ACC112 (cell line): ENCODE measurements at regions not wholly inside any gene's neighbourhood (a gene's known extent, or its start where the extent isn't known, plus 50 kb on each side); places are given as distances from the start of the nearest gene placed in this dataset.
"Not testable (repeated sequence)": the region's sequence is repeated elsewhere in the genome, so short reads cannot be mapped to it uniquely, and the experiment has no call there.

Experiments used
- H2AFZ ChIP-seq: fragments of 200-600 bp; sonication (generic); one replicate; pipeline ENCODE4 v1.6.0; 2017; ENCODE audit warnings: antibody characterized with exemption, low read length; ENCODE audit not compliant: unreplicated experiment
- H3K27ac ChIP-seq: fragments of 200-600 bp; sonication (generic); 2 replicates; pipeline ENCODE4 v1.5.1; 2014; ENCODE audit warnings: low read depth, mild to moderate bottlenecking, antibody characterized with exemption, low read length, moderate library complexity
- H3K27me3 ChIP-seq: fragments of 200-600 bp; sonication (generic); 2 replicates; pipeline ENCODE4 v1.6.1; 2014; ENCODE audit warnings: mild to moderate bottlenecking, antibody characterized with exemption, low read length, moderate library complexity, mixed read lengths; ENCODE audit not compliant: insufficient read depth
- H3K36me3 ChIP-seq: fragments of 200-600 bp; sonication (generic); 2 replicates; pipeline ENCODE4 v1.6.1; 2016; ENCODE audit warnings: mild to moderate bottlenecking, antibody characterized with exemption, low read length, moderate library complexity, mixed read lengths; ENCODE audit not compliant: insufficient read depth
- H3K4me1 ChIP-seq: fragments of 200-600 bp; sonication (generic); one replicate; pipeline ENCODE4 v1.6.1; 2016; ENCODE audit warnings: low read length, mixed read lengths; ENCODE audit not compliant: insufficient read depth, unreplicated experiment, control insufficient read depth
- H3K4me3 ChIP-seq: fragments of 200-600 bp; sonication (generic); 2 replicates; pipeline ENCODE4 v1.5.1; 2014; ENCODE audit warnings: mild to moderate bottlenecking, low read depth, low read length
- H3K79me2 ChIP-seq: fragments of 200-600 bp; sonication (generic); one replicate; pipeline ENCODE4 v1.6.0; 2016; ENCODE audit warnings: low read length; ENCODE audit not compliant: control insufficient read depth, unreplicated experiment, insufficient read depth

GRCh38 chr1:204777591-204777990 lies 92.1 kb upstream of the LRRN2 start:
- H3K27ac ChIP-seq = no peak overlapping the region
- H2AFZ ChIP-seq = no peak overlapping the region
- no peak overlapping the region for H3K4me3 ChIP-seq
- no peaks in the 10 kb centered on the region for H3K36me3 ChIP-seq
- peaks cover 76% of the 10 kb centered on the region for H3K27me3 ChIP-seq
- H3K79me2 ChIP-seq = no peaks in the 10 kb centered on the region
- H3K4me1 ChIP-seq = peaks cover 3% of the 10 kb centered on the region

DNA sequence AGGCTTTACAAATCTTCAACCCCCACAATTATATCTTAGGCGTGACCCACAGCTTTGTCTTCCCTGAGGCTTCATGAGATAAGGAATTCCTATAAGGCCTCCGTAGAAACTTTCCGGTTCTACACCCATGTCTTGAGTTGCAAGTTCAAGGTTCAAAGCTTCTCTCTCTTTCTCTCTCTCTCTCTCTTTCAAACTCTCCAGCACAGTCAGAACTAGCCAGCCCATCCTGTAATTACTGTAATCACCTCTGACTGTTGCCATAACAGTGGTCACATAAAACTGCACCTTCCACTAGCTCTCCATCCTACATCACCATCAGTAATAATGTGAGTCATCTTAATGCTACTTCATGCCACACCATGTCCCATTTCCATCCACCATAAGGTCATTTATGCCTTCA lies 90.0 kb upstream of the NFASC start:
- H3K27ac ChIP-seq = no peak overlapping the region
- peaks cover 49% of the 10 kb centered on the region for H3K27me3 ChIP-seq

GRCh38 chr1:204782118-204782700 lies 88.5 kb upstream of the NFASC start:
- Histone ChIP-seq H3K79me2 (no peaks in the 10 kb centered on the region), H3K27ac (no peak overlapping the region), H2AFZ (no peak overlapping the region), H3K27me3 (peaks cover 48% of the 10 kb centered on the region), H3K4me3 (no peak overlapping the region), H3K4me1 (peaks cover 4% of the 10 kb centered on the region), H3K36me3 (no peaks in the 10 kb centered on the region)

More for the DNA sequence above, 90.0 kb upstream of the NFASC start:
- Histone ChIP-seq H3K36me3 (no peaks in the 10 kb centered on the region), H3K4me1 (peaks cover 4% of the 10 kb centered on the region), H3K79me2 (no peaks in the 10 kb centered on the region), H2AFZ (no peak overlapping the region), H3K4me3 (no peak overlapping the region)

GRCh38 chr1:204785023-204785422 lies 85.6 kb upstream of the NFASC start:
- not testable (repeated sequence) for H3K4me1 ChIP-seq, H3K36me3 ChIP-seq, H3K4me3 ChIP-seq, H2AFZ ChIP-seq, H3K27ac ChIP-seq, H3K79me2 ChIP-seq
- peaks cover 58% of the 10 kb centered on the region for H3K27me3 ChIP-seq

DNA sequence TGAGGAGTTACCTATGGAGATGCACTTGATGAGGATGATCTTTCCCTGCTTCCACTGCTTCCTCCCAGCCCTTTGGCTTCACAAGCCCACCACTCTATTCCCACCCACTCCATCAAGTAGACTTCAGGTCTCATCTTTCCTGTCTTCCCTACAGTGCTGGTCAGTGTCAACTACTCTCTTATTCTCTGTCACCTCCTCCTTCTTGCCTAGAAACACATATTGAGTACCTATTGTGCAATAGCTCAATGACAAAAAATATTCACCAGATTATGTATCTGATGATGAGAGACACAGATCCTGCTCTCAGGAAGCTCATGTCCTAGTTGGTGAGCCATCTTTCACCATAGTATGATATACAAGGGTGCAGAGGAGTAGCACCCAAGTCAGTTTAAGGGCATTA lies 82.2 kb upstream of the NFASC start:
- no peaks in the 10 kb centered on the region for H3K79me2 ChIP-seq
- H3K36me3 ChIP-seq = no peaks in the 10 kb centered on the region
- no peak overlapping the region for H2AFZ ChIP-seq
- no peaks in the 10 kb centered on the region for H3K4me1 ChIP-seq
- H3K27ac ChIP-seq = no peak overlapping the region
- H3K27me3 ChIP-seq = peaks cover 64% of the 10 kb centered on the region
- no peak overlapping the region for H3K4me3 ChIP-seq

DNA sequence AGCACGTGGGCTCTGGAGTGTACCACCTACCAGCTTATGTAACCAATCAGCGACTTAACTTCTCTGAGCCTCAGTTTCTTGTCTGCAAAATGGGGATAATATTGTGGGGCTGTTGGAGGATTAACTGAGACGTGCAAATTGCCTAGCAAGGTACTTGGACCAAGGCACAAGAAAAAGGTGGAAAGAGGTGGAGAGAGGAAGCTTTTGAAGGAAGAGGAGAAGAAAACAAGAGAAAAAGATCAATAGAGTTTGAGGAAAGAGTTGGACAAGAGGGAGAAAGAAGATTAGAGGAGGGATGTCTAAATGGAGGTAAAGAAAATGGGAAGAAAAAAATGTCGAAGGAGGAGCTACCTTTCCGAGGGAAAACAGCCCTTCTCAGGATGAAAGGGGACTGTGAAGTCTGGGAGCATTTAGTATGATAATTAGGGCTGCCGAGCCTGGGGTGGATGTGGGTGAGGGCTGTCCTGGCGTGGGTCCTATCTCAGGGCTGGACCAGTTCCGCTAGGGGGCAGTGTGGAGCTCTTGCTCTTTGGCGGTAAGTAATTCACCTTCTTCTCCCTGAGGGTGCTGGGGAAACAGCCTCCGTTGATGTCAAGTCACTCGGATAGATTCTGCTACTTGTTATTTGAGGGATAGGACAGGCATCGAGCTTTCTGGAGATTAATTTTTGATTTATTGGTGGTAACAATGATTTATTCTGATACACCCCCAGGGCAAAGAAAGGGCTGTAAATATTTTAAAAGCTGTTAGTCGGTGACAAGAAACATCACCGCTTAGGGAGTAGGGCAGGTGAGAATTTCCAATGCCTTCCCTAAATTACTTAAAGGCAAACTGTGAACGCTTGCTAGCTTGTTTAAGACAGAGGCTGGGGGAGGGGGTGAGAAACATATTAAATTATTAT lies 79.0 kb upstream of the NFASC start:
- no peak overlapping the region for H2AFZ ChIP-seq
- no peaks in the 10 kb centered on the region for H3K36me3 ChIP-seq
- H3K27me3 ChIP-seq = peaks cover 75% of the 10 kb centered on the region
- no peak overlapping the region for H3K27ac ChIP-seq
- H3K4me3 ChIP-seq = no peak overlapping the region
- no peaks in the 10 kb centered on the region for H3K79me2 ChIP-seq
- no peaks in the 10 kb centered on the region for H3K4me1 ChIP-seq

GRCh38 chr1:204792354-204792692 lies 78.3 kb upstream of the NFASC start:
- Histone ChIP-seq H3K36me3 (no peaks in the 10 kb centered on the region), H3K27ac (no peak overlapping the region), H3K27me3 (peaks cover 76% of the 10 kb centered on the region), H3K4me1 (no peaks in the 10 kb centered on the region), H3K79me2 (no peaks in the 10 kb centered on the region), H2AFZ (no peak overlapping the region), H3K4me3 (no peak overlapping the region)

DNA sequence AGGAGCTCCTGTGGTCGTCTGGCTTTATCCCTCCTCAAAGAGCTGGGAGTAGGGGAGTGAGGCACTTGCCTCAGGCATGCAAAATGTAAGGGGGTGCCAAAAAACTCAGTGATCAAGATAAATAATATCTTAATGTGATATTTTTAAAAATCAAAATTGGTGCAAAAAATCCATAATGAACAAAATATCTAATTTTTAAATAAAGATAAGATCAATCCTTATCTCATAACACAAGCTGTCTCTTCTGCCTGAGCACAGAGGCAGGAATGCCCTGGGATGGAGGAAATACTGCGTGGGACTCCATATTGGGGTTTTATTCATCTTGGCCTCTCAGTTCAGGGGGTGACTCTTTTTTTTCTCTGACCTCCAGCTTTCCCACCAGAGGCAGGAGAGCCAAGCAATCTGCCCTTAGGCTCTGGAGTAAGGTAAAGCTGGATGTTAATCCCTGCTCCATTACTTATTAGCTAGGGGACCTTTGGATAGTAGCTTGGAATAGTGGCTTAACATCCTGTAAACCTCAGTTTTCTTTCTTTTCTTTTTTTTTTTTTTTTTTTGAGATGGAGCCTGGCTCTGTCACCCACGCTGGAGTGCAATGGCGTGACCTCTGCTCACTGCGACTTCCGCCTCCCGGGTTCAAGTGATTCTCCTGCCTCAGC lies 77.3 kb upstream of the NFASC start:
- Histone ChIP-seq H3K4me3 (no peak overlapping the region), H2AFZ (no peak overlapping the region), H3K27me3 (peaks cover 70% of the 10 kb centered on the region), H3K4me1 (no peaks in the 10 kb centered on the region), H3K79me2 (no peaks in the 10 kb centered on the region), H3K36me3 (no peaks in the 10 kb centered on the region), H3K27ac (no peak overlapping the region)

GRCh38 chr1:204796886-204797285 lies 73.8 kb upstream of the NFASC start:
- H3K4me1 ChIP-seq, H2AFZ ChIP-seq, H3K4me3 ChIP-seq, H3K27ac ChIP-seq, H3K79me2 ChIP-seq, H3K36me3 ChIP-seq: not testable (repeated sequence)
- H3K27me3 ChIP-seq = peaks cover 71% of the 10 kb centered on the region

DNA sequence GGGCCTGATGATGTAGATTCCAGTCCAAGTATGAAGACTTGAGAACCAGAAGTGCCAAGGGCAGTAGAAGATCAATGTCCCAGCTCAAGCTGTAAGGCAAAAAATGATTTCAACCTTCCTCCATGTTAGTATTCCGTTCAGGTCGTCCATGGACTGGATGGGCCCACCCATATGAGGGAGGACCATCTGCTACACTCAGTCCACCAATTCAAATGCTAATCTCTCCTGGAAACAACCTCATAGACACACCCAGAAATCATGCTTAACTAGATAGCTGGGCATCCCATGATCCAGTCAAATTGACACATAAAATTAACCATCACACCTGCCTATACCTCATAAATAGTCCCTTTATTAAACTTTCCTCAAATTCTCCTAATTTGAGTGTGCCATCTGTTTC lies 73.3 kb upstream of the NFASC start:
- Histone ChIP-seq H3K27me3 (peaks cover 71% of the 10 kb centered on the region), H3K27ac (no peak overlapping the region), H3K36me3 (no peaks in the 10 kb centered on the region), H3K4me3 (no peak overlapping the region), H3K79me2 (no peaks in the 10 kb centered on the region), H2AFZ (no peak overlapping the region), H3K4me1 (no peaks in the 10 kb centered on the region)

- H2AFZ ChIP-seq = no peak overlapping the region
- no peaks in the 10 kb centered on the region for H3K36me3 ChIP-seq
- peaks cover 78% of the 10 kb centered on the region for H3K27me3 ChIP-seq
- no peak overlapping the region for H3K4me3 ChIP-seq
- no peaks in the 10 kb centered on the region for H3K4me1 ChIP-seq
- H3K79me2 ChIP-seq = no peaks in the 10 kb centered on the region
- no peak overlapping the region for H3K27ac ChIP-seq
Observed at GRCh38 chr1:204799630-204800029, 71.0 kb upstream of the NFASC start.
